NCI-H146 treated with DMSO at 0.1 percent for 48 hours (cell line): ENCODE measurements at regions not wholly inside any gene's neighbourhood (a gene's known extent, or its start where the extent isn't known, plus 50 kb on each side); places are given as distances from the start of the nearest gene placed in this dataset.
"Not testable (repeated sequence)": the region's sequence is repeated elsewhere in the genome, so short reads cannot be mapped to it uniquely, and the experiment has no call there.

Experiments used
- DNase-seq: peaks from one replicate; lab custom pipeline; 2025; ENCODE audit not compliant: unreplicated experiment; lab: John Stamatoyannopoulos, UW

DNA sequence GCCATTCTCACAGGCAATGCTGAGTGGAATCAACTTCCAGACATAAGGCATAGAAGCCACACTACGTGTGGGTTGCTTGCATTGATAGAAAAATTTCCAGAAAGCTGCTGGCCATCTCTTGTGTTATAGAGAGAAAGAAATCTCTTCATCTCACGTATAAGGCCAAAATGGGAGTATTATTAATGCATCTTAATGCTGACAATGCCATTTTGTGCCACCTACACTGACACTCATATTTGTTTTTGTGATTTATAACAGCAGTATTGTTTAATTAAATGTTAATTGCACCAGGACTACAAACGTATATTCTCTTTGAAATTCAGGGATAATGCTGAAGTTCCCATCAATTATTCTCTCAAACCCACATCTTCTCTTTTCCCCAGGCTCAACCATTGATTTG, 56.1 kb upstream of the TMEM132D start:
- no peak for DNase-seq

DNA sequence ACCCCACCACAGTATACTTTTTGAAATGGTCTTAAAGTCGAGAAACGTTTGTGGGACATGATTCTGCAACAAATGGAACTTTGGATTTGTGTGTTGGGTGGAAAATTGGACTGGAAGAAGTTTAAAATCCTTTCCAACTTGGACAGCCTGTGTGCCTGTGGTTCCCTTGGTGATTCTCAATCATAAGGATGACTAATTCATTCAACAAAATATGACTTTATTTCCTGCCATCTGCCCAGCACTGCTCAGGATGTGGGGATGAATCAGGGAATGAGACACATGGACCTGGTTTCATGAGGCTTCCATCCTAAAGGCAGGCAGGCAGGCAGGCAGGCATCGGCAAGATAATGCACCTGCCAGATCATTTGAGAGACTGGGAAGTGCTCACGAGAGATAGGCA, 57.3 kb upstream of the TMEM132D start:
- no peak for DNase-seq

- no peak for DNase-seq
These were observed 58.0 kb upstream of the TMEM132D start for GRCh38 chr12:129961856-129962255.

GRCh38 chr12:129964300-129964699, 60.5 kb upstream of the TMEM132D start:
- DNase-seq: no peak

- no peak for DNase-seq
These were observed 61.1 kb upstream of the TMEM132D start for GRCh38 chr12:129964826-129965457.

DNA sequence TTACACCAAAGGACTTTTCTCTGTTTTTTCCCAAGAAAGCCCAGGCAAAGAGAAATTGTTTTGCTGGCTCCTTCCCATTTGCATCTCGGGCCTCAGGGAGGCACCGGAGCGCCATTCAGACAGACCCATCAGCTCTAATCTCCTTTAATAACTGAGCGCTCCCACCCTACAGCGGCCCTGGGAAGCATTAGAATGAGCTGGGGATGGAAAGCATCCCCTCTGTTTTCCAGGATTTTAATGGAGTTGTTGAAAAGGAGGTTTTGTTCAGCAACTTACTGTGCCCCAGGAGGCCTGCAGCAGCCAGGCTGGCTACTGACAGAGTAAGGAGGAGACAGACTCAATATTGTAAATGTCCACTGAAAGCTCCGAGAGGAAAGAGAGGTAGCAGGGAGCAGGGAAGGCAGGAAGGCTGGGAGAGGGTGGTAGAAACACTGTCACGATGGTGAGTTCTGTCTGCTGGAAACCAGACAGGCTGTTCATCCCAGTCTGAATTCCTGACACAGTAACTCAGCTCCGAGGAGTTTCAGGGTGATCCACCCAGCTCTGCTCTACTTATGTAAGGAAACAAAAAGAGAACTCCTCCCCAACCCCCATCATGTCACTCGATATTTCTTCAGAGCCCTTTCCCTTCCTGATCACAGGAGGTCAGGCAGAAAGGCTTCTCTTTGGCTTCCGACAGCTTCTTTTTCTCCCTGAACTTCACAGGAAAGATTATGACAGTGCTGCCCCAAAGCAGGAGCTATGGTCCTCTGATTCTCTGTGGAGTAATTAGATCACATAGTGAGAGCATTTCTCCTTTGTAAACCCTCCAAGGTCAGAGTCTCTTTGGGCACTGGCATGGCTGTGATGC, 62.5 kb upstream of the TMEM132D start:
- no peak for DNase-seq

DNA sequence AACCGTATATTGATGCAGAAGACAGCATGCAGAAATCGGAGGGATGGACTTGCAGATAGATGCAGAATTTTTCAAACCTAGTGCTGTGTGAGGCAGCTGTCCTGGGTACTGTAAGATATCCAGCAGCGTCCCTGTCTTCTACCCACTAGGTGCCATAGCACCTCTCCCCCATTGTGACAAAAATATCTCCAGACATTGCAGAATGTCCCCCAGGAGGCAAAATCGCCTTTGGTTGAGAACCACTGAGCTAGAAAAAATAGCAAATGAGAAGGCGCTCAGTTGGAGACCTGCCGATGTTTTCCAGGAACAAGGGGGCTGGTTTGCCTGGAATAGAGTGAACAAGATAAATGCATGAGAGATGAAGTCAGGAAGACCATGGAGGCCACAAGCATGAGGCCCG, 67.9 kb upstream of the TMEM132D start:
- no peak for DNase-seq

GRCh38 chr12:129973236-129973961, 69.6 kb upstream of the TMEM132D start:
- no peak for DNase-seq

- DNase-seq: no peak
These were observed 80.3 kb upstream of the TMEM132D start for GRCh38 chr12:129984106-129984505.

DNA sequence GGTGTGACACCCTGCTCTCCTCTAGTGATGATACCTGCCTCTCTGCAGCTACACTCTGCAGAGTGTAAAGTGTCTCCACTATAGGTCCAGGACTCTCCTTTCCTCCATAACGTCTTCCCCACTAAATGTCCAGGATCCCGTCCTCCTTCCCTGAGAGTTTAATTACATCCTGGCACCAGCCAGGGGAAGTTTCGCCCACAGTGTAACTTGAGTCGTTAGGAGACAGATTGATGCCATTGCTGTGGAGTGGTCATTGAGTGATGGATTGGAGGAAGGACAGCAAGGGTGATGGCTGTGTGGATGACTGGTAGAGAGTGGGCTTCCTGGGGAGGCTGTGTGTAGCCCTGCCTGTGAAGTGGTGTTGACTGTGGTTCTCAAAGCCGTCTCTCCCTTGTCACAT, 84.0 kb upstream of the TMEM132D start:
- no peak for DNase-seq

GRCh38 chr12:129994634-129995033, 90.8 kb upstream of the TMEM132D start:
- no peak for DNase-seq

- DNase-seq: no peak
These were observed 93.4 kb upstream of the TMEM132D start for GRCh38 chr12:129997239-129997638.

DNA sequence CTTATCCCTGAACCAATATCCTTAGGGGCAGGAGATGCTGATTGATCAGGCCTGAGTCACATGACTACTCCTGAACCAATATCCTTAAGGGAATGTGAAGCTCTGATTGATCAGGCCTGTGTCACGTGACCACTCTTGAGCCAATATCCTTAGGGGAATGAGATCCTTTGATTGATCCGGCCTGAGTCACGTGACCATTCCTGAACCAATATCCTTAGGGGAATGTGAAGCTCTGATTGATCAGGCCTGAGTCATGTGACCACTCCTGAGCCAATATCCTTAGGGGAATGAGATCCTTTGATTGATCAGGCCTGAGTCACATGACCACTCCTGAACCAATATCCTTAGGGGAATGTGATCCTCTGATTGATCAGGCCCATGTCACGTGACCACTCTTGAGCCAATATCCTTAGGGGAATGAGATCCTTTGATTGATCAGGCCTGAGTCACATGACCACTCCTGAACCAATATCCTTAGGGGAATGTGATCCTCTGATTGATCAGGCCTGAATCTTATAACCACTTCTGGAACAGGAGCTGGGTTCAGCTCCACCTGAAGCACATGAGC, 100.6 kb upstream of the TMEM132D start:
- DNase-seq: not testable (repeated sequence)

- no peak for DNase-seq
These were observed 103.9 kb upstream of the TMEM132D start for GRCh38 chr12:130007771-130008170.

DNA sequence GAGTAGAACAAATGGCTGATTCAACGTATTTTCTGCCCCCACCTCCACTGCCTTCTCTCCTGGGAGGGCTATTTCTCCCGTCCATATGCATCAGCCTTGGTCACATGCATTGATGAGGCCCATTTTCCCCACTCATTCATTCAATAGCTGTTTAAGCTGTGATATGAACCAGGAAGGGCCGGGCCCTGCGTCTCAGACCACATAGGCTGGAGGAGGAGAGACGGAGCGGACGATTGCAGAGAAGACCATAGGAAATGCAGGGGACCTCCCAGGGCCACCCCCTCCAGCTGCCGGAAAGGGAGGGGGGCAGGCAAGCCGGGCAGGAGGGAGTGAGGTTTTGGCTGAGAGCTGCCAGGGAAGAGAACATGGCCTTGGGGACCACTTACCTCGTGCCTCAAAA, 104.4 kb upstream of the TMEM132D start:
- DNase-seq: no peak

DNA sequence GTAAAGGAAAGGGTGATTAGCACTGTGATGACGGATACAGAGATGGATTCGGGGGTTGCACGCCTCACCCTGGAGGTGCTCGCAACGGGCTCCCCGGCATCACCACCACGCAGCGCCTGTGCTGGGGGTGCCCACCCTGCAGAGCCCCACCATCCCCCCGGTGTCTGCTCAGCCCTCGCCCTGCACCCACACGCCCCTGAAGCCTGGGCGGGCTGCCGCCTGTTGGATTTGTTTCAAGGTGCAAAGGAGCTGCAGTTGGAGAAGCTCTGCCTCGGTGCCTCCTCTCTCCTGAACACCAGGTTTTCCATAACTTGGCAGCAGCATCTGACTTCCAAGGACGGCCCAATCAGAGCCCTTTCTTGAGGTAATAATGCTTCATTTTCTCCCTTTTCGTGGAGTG, 106.1 kb upstream of the TMEM132D start:
- DNase-seq: no peak

DNA sequence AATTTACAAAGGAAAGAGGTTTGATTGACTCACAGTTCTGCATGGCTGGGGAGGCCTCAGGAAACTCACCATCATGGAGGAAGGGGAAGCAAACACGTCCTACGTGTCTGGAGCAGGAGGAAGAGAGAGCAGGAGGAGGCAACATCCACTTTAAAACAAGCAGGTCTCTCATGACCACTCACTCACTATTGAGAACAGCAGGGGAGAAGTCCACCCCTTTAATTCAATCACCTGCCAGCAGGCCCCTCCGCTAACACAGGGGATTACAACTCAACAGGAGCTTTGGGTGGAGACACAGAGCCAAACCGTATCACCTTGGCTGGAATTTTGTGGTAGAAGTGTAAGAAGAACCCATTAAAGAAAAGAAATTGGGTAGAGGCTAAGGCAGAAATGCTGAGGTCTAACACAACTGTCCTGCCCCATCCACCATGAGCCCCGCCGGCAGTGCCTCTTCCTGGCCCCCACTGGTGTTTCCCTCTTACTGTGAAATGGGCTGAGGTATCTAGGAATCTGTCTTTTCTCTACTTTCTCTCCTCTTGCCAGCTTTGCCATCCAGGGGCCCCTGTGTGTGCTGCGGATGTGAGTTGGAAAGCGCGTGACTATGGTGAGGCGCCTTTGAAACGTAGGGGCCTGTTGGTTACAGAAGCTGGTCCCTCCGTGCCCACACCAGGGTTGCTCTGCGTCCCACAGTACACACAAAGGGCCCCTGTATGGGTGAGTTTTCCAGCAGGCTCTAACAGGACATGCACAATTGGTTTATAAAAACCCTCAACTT, 108.0 kb upstream of the TMEM132D start:
- DNase-seq: no peak

GRCh38 chr12:130013771-130014484, 110.1 kb upstream of the TMEM132D start:
- peak; percentile 55 for DNase-seq

- no peak for DNase-seq
These were observed 110.6 kb upstream of the TMEM132D start for GRCh38 chr12:130014485-130014807.

GRCh38 chr12:130016194-130016593, 112.4 kb upstream of the TMEM132D start:
- no peak for DNase-seq
